SK-N-SH (cell line): ENCODE measurements at regions not wholly inside any gene's neighbourhood (a gene's known extent, or its start where the extent isn't known, plus 50 kb on each side); places are given as distances from the start of the nearest gene placed in this dataset.
"Not testable (repeated sequence)": the region's sequence is repeated elsewhere in the genome, so short reads cannot be mapped to it uniquely, and the experiment has no call there.

ENCODE experiments used
- CTCF ChIP-seq: fragments of 200-600 bp; sonication (generic); IDR thresholded peaks from 2 replicates; pipeline ENCODE4 v1.6.1; 2017; ENCODE audit warnings: antibody characterized with exemption, mild to moderate bottlenecking, moderate library complexity
- MAX ChIP-seq: IDR thresholded peaks from 2 replicates; pipeline ENCODE4 v1.4.0; 2012; ENCODE audit warnings: low read depth
- MXI1 ChIP-seq: IDR thresholded peaks from 2 replicates; pipeline ENCODE4 v1.6.1; 2012; ENCODE audit warnings: mild to moderate bottlenecking, low read depth, low read length, improper control_type of control experiment
- POLR2AphosphoS5 ChIP-seq: IDR thresholded peaks from 2 replicates; pipeline ENCODE4 v1.6.1; 2012; ENCODE audit warnings: low read depth, low read length
- RAD21 ChIP-seq: IDR thresholded peaks from 2 replicates; pipeline ENCODE4 v1.6.1; 2012; ENCODE audit warnings: mild to moderate bottlenecking, low read length

- TF ChIP-seq MAX, RAD21, MXI1, CTCF, POLR2AphosphoS5: not testable (repeated sequence)
Observed at GRCh38 chr21:10431995-10432394, 89.4 kb upstream of the TPTE start.
